Activated CD4-positive, alpha-beta T cell treated with anti-CD3 and anti-CD28 coated beads for 1 hour (primary cell): ENCODE measurements at regions not wholly inside any gene's neighbourhood (a gene's known extent, or its start where the extent isn't known, plus 50 kb on each side); places are given as distances from the start of the nearest gene placed in this dataset.
"Not testable (repeated sequence)": the region's sequence is repeated elsewhere in the genome, so short reads cannot be mapped to it uniquely, and the experiment has no call there.

Source experiments
- DNase-seq: peaks from one replicate; pipeline ENCODE4 v3.0.0-alpha.2; 2020

DNA sequence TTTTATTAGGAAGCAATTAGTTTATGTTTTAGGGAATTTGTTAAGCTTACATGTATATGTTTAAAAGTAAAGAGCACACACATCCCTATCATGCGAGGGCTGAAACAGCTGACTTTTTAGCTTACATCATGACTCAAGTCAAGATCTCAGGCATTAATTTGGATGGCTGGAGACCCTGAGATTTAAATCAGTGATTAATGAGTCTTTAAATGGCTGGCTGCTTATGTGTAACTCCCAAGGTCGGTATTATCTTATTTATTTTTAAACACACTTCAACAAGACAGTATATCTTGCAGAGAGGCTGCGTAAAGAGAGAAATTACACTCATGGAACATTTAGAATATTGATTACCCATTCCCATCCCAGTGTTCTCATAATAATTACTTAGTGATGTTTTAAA is 169.4 kb downstream of the KBTBD8 start:
- no peak for DNase-seq

DNA sequence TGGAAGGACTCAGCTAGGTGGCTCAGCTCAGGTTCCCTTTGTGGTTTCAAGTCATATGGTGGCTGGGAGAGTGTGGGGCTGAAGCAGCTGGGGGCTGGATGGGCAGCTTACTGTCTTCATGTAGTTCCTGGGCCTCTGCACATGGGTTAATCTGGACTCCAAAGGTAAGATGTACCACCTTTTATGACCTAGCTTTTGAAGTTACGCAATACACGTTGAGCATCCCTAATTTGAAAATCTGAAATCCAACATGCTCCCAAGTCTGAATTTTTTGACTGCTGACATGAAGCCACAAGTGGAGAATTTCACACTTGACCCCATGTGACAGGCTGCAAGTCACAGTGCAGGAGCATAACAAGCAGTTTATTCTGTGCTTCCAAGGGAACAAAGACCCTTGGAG is 173.7 kb downstream of the KBTBD8 start:
- no peak for DNase-seq

DNA sequence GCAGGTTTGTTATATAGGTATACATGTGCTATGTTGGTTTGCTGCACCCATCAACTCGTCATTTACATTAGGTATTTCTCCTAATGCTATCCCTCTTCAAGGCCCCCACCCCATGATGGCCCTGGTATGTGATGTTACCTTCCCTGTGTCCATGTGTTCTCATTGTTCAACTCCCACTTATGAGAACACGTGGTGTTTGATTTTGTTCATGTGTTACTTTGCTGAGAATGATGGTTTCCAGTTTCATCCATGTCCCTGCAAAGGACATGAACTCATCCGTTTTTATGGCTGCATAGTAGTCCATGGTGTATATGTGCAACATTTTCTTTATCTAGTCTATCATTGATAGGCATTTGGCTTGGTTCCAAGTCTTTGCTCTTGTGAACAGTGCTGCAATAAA is 175.0 kb downstream of the KBTBD8 start:
- DNase-seq: not testable (repeated sequence)

DNA sequence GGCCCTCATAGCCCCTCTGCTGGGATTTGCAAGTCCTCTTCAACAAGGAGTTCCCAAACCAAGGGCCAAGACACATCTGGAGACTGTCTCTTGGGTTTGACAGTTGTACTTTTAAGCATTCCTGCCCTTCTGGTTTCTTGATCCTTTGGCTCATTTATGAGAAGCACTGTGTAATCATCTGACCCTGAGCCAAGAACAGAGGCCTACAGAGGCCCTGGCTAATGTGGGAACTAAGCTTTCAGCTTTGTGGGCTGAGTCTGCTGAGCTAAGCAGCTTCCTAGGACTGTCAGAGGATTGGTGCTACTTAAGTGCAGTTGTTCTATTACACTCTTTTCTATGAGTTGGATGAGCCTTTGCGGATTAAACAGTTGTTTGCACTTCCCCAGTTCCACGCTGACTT is 178.3 kb downstream of the KBTBD8 start:
- no peak for DNase-seq

DNA sequence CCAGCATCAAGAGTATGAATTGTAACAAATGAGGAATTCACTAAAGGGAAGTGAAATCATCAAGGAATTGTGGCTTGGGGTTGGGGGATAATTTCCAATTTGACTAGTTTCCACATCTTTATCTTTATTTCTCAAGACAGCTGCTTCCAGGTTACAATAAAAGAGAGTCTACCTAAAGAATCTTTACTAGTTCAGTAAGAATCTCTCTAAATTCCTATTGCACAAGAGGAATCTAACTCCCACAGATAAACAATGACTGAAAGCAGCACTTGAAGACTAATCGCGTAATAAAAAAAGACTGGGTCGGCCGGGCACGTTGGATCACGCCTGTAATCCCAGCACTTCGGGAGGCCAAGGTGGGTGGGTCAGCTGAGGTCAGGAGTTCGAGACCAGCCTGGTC is 194.4 kb downstream of the KBTBD8 start:
- no peak for DNase-seq

DNA sequence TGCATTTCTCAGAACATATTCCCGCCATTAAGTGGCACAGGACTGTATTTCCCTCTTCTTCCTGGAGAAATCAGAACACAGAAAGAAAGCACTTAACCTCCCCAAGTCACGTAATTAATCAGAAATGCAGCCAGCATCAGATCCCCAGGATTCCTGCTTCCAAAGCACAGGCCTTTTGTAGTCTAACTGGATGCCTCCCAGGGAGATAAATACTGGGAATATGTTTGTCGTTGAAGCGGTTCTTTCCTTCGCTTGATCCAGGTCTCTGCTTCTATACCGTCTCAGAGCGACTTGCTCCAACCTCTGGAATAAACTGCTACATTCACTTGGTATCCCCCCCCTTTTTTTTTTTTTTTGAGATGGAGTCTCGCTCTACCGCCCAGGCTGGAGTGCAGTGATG is 198.6 kb downstream of the KBTBD8 start:
- DNase-seq: no peak

DNA sequence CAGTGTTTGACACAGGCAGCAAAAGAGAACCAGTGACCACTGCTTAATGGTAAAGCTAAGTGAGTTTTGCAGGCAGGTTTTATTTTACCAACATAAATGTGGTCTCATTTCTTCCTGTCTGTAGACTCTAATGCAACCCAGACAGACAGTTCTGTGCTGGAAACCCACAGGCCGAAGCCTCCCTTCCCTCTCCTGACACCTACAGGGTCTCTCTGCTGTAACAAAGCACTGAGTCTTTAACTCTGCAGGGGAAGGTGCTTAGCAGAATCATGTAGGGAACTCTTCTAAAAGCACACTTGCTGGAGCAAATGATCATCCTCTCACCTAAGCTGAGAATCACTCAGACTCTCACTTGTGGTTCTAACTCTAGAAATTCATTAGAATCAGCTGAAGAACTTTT is 200.3 kb downstream of the KBTBD8 start:
- DNase-seq: no peak

DNA sequence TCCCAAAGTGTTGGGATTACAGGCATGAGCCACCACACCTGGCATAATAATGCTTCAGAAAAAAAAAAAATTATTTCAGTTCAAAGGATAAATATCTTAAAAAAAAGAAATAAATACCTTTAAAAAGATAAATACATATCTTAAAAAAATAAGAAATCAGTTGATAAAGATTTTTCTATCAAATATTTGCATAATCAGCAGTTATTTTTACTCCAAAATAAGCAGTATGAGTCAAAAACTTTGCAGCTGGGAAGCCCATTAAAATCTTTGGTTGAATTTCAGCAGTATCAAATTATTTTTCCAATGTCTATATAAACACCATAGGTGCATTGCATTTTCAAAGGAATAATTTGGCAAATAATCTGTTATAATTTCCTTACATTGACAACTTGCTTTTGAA is 202.5 kb downstream of the KBTBD8 start:
- no peak for DNase-seq

DNA sequence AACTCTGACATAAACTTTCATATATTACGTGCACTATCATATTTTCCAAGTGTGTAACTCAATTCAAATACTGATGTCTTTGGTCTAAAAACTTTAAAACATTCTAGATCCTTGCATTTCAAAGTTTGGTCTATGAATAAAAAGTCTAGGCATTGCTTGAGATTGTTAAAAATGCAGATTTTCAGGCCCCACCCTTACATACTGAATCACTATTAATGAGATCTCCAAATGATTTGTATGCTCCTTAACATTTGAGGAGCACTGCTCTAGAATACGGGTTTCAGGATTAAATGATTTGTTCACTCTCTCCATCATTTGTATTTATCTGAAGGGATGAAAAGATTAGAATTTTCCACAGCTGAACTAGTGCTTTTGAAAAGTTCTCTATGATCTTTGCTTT is 202.9 kb downstream of the KBTBD8 start:
- DNase-seq: no peak

DNA sequence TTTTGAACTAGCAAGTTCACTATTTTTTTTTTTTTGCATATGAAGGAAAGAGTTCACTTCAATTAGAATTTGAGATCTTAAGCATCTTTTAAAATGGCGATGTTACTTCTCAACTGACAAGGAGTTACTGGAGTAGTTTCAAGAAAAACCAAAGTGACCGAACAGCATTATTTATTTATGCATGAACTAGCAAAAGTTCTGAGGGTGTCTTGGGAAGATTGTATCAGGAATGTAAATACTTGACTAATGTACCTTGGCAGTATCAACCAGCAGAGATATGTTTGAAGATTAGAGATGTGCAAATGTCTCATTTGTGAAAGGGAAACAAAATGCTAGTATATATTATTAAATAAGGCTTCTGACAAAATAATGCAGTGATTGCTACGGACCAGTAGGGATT is 203.9 kb downstream of the KBTBD8 start:
- no peak for DNase-seq

DNA sequence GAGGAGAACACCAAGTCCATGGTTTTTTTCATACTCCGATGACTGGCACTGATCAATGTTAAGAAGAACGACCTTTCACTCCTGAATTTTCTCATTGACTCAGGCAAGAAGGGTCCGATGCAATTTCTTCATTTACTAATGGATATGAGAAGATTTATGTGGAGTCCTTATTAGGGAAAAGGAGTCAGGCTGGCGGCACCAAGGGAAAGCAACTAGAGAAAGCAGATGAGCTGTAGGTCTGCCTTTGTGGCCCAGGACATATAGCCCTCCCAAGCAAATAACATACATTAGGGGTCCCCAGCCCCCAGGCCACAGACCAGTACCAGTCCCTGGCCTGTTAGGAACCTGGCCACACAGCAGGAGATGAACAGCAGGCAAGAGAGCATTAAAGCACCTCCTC is 206.8 kb downstream of the KBTBD8 start:
- DNase-seq: no peak

DNA sequence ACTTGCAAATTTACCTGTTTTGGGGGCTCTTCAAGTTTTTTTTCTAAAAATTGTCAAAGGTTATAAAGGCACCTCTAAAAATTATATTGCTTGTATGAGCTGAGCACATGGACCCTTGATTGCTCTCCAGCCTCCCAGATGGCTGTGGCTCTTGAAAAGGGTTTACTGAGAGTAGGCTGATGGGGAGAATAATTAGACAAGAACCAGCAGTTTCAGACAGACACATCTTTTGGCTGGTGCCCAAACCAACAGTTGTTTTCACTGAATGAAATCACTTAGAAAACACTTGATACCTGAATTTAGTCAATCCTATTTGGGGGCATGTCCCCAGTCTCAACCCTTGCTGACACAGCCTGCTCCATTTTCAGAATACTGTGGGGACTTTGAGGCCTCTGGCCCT is 217.6 kb downstream of the KBTBD8 start:
- no peak for DNase-seq

DNA sequence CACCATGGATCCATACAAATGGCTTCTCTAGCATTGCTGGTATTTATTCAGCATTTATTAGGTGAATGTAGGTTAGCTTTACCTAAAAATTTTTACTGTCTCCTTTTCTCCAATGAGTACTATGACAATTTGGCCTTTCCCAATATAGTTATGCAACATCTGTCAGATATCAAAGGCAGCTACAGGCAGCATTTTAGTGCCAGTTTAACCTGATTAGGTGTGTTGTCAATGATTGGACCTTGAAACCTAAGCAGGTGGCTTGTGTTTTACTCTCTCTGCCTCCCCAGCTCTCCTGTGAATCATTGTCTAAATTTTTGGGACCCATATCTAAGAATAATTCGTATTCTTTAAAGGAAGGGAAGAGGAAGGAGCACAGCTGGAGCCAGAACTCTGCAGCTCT is 228.9 kb downstream of the KBTBD8 start:
- DNase-seq: no peak

DNA sequence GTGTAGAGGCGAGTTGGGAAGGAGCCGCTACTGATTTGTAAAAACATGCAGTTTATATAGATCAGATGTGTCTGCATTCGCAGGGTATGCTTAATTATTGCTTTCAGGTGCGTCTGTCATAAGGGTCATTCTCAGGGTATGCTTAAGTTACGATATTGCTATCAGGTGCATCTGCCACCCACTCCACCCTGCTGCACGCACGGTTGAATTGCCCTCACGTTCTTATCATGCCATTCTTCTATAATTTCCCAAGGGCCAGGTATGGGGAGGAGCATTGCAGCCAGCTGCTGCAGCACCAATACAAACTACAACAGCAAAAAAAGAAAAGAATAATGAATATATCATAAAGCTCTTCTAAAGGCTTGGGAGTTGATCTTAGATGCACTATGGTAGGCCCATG is 230.0 kb downstream of the KBTBD8 start:
- no peak for DNase-seq

DNA sequence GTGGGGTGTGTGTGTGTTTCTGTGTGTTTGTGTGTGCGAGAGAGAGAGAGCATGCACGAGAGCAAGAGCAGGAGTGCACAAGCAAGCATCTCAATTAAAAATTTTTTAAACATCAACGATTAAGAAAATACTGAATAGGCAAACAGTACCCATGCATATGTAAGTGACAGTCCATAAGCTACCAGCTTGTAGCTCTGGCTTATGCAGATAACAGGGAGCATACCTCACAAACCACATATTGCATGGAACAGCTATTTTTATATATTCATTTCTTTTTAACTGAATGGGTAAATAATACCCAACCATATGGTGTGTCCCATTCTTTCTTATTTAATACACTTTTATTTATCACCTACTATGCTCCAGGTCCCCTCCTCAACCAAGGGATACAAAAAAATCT is 234.5 kb downstream of the KBTBD8 start:
- DNase-seq: no peak

DNA sequence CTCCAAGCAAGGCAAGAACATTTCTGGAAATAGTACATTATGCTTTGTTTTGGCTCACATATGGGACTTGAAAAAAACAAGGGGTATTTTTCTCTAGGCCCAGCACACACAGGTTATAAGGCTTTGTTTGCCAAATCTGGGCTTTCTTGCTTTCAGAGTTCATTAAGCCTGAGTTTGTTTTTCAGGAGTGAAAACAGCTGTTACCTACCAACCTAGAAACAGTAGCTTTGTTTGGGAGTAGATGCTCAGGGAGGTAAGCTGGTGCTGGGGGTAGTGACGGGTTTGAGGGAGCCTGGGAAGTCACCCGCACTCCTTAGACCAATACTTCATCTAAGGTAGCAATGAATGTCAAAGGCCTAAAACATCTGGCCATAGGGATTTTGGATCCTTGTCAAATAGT is 241.2 kb downstream of the KBTBD8 start:
- no peak for DNase-seq

DNA sequence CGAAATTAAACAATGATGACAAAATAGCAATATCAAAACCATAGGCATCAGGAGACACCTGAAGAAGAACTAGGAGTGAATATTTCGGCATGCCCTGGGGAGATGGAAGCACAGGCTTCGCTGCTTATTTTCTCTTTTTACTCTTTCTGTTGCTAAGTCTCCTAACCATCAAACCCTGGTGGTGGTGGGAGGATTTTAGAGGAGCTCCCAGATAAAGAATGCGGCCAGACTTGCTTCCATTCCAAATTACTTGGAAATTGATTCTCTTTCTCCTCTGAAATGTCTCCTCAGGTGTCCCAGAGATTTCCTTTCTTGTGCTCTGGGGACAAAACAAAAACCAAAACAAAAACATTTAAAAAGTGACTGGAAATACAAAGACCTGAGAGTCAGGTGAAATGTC is 243.0 kb downstream of the KBTBD8 start:
- DNase-seq: no peak

DNA sequence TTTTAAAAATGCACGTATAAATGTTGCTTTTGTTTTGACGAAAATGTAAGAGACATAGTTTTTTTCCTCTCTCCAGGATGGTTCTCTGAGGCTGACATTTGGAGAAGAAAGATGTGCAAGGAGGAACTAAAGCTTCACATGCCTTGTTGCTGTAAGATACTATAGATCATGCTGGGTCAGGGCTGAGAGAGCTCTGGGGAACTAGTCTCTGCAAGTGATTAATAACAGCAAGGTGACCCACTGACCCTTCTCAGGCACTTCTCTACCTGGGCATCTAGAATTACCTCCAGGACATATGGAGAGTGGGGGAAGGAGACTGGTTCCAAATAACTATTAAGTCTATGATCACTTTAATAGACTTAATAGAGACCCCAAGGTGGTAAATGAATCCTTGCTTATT is 246.0 kb downstream of the KBTBD8 start:
- no peak for DNase-seq

DNA sequence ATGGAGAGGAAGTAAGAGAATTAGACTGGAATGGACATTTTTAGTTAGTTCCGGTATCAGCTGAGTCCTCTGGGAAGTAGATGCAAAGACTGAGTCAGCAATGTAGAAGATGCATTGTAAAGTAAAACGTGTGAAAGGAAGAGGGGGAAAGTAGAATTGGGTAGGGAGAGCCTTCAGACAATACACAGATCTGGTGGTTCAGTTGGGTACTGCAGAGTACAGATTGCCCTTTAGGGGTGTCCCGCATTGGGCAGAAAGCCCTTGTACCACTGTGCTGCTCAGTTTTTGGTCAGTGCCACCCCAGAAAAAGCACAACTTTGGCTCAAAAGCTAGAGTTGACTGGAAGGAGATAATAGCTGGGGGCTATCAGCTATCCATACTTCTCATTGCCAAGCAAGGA is 247.4 kb downstream of the KBTBD8 start:
- no peak for DNase-seq

DNA sequence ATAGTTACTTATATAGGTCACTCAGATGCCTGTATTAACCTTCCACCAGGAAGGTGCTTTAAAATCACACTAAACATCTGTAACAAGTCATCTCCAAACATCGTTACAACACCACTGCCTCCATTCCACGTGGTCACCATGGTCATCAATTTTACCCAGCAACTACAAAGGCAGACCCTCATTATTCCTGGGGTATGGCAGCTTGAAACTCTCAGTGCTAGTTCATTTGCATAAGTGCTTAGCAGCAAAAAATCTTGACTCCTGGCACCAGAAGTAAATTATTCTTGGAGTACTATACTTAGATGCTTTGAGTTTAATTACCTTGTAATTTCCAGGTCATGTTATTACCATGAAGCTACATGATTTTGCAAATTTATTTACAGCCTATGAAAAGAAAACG is 250.6 kb downstream of the KBTBD8 start:
- DNase-seq: no peak

DNA sequence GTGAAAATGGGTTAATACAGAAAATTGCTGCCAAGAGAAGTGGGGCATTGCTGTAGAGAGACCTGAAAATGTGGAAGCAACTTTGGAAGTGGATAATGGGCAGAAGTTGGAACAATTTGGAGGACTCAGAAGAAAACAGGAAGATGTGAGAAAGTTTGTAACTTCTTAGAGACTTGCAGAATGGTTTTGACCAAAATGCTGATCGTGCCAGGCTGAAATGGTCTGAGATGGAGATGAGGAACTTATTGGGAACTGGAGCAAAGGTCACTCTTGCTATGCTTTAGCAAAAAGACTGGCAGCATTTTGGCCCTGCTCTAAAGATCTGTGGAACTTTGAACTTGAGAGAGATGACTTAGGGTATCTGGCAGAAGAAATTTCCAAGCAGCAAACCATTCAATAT is 254.8 kb downstream of the KBTBD8 start:
- DNase-seq: not testable (repeated sequence)

DNA sequence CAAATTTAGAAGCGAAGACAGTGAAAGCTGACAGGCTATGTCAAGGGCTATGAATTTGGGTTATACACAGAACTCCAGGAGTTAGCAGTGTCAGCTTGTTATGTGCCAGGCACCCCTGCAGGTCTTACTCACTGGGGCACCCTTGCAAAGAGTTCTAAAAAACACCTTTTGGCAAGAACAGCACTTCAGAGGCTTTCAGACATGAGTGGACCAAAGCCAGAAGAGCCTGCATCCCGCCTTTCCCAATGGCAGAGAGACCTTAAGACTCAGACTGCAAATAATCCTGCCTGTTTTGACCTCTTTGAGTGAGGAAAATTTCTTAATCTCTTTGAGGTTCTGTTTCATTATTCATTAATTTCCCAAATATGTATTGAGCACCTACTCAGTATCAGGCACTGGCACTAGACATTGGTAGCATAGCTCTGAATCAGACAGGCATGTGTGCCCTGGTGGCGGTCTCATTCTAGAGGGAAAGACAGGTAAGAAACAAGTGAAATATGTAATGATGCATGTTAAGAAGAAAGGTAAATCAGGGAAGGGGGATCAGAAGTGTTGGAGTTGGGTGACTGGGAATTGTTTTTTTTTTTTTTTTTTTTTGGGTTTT is 280.0 kb downstream of the KBTBD8 start:
- no peak for DNase-seq

DNA sequence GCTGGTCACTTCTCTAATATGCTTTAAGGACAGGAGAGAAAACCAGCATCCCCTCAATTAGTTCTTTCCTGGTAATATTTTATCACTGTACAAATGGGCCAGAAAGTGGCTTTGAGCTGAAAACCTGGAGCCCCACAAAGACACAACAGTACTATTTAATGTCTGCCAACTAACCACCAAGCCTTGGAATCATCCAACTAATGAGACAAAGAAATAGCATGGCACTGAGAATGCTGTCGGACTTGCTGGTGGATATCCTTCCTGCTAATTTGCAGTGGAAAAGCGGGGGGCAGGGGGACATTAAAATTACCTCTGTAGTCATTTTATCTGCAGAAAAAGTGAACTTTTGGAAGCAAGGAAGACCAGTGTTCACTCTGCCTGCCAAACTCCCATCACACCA is 288.5 kb downstream of the KBTBD8 start:
- no peak for DNase-seq

DNA sequence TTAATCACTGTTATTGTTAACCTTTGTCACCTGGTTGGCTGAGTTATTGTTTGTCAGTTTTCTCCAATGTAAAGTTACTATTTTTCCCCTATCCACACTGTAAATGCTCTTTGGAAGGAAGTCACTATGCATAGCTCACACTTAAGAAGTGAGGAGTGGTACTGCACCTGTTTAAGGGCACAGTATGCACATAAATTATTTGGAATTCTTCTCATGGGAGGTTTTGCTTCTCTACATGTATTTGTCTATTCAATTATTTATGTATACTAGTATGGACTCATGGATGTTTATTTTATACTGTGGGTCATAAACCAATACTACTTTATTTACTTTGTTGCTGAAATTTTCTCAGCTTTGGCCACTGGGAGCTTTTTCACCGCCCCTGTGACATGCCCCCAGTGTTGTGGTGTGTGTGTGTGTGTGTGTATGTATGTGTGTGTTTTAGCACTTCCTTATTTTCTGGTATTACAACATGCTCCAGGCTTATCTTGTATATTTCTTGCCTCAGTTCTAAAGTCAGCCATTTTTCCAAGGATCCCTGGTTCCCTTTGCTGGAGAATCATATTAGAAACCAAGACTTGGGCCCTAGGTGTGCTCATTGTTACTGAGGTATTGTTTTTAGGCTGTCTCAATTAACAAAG is 290.5 kb downstream of the KBTBD8 start:
- DNase-seq: no peak

DNA sequence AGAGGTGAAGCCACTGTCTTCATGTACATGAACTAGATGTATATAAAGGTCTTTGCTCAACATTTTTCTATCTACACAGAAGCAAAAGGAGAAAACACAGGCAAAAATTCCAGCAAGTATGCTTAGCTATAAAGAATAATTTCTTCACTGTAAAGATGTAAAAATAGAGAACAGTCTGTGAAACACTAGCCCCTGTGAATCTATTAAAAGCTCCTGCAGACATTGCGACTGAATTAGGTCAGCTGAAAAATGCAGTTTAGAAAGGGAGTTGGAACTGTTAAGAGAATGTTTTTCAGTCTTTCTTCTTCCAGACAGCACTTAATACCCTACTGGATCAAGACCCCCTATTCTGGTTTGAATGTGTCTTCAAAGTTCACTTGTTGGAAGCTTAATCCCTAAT is 291.5 kb downstream of the KBTBD8 start:
- no peak for DNase-seq
